IPS-NIHi11 (cell line): ENCODE measurements at regions not wholly inside any gene's neighbourhood (a gene's known extent, or its start where the extent isn't known, plus 50 kb on each side); places are given as distances from the start of the nearest gene placed in this dataset.
"Not testable (repeated sequence)": the region's sequence is repeated elsewhere in the genome, so short reads cannot be mapped to it uniquely, and the experiment has no call there.

Experiments used
- DNase-seq: peaks from one replicate; pipeline ENCODE4 v3.0.0; 2012; ENCODE audit warnings: mixed read lengths, low spot score

GRCh38 chr3:26763723-26764122, 141.2 kb downstream of the LRRC3B start:
- DNase-seq: no peak

GRCh38 chr3:26766031-26766430, 143.5 kb downstream of the LRRC3B start:
- no peak for DNase-seq

- DNase-seq: no peak
These were observed 145.6 kb downstream of the LRRC3B start for GRCh38 chr3:26768068-26768651.

GRCh38 chr3:26799679-26800317, 177.2 kb downstream of the LRRC3B start:
- no peak for DNase-seq

- no peak for DNase-seq
These were observed 184.7 kb downstream of the LRRC3B start for GRCh38 chr3:26807272-26807671.

- DNase-seq: no peak
These were observed 202.9 kb downstream of the LRRC3B start for GRCh38 chr3:26825454-26825853.

- no peak for DNase-seq
These were observed 204.6 kb downstream of the LRRC3B start for GRCh38 chr3:26827169-26827568.

GRCh38 chr3:26838026-26838425, 215.5 kb downstream of the LRRC3B start:
- no peak for DNase-seq

GRCh38 chr3:26839001-26839400, 216.4 kb downstream of the LRRC3B start:
- no peak for DNase-seq

GRCh38 chr3:26840272-26840870, 217.8 kb downstream of the LRRC3B start:
- no peak for DNase-seq

- no peak for DNase-seq
These were observed 222.6 kb downstream of the LRRC3B start for GRCh38 chr3:26845194-26845593.

GRCh38 chr3:26847680-26848079, 225.1 kb downstream of the LRRC3B start:
- DNase-seq: no peak

GRCh38 chr3:26894443-26894842, 271.9 kb downstream of the LRRC3B start:
- DNase-seq: no peak

- DNase-seq: no peak
These were observed 292.6 kb downstream of the LRRC3B start for GRCh38 chr3:26915208-26915607.

GRCh38 chr3:26920646-26921478, 298.3 kb downstream of the LRRC3B start:
- DNase-seq: peak; percentile 43

GRCh38 chr3:26931896-26932295, 309.3 kb downstream of the LRRC3B start:
- no peak for DNase-seq

GRCh38 chr3:26932752-26933151, 310.2 kb downstream of the LRRC3B start:
- DNase-seq: no peak

- DNase-seq: not testable (repeated sequence)
These were observed 322.9 kb downstream of the LRRC3B start for GRCh38 chr3:26945480-26945879.

GRCh38 chr3:26960382-26960781, 337.8 kb downstream of the LRRC3B start:
- DNase-seq: no peak

GRCh38 chr3:26962492-26963360, 340.2 kb downstream of the LRRC3B start:
- DNase-seq: no peak

- DNase-seq: no peak
These were observed 340.8 kb downstream of the LRRC3B start for GRCh38 chr3:26963361-26963743.

GRCh38 chr3:26964313-26964712, 341.7 kb downstream of the LRRC3B start:
- DNase-seq: no peak
